ENCODE measurements at regions not wholly inside any gene's neighbourhood (a gene's known extent, or its start where the extent isn't known, plus 50 kb on each side); places are given as distances from the start of the nearest gene placed in this dataset.

GRCh38 chr21:35239811-35240219 lies 190.7 kb upstream of the RUNX1 start:
- no peak overlapping the region for H3K4me3 ChIP-seq (ENCODE audit: low read depth, low read length)
- in situ Hi-C loops (cut with HindIII; ENCODE audit: low sequenced_read_pairs): no loop called here
- TF ChIP-seq CTCF (IDR thresholded peaks at IDR 0.05; ENCODE audit: low read depth, low read length, missing control alignments): no peak
- DNase-seq (ENCODE audit: low read depth): no peak

- no peak for TF ChIP-seq CTCF (IDR thresholded peaks at IDR 0.05; ENCODE audit: low read depth, low read length, missing control alignments)
- no peak overlapping the region for H3K4me3 ChIP-seq (ENCODE audit: low read depth, low read length)
- in situ Hi-C loops (cut with HindIII; ENCODE audit: low sequenced_read_pairs): no loop called here
- no peak for DNase-seq (ENCODE audit: low read depth)
Observed at GRCh38 chr21:35238119-35238518, 189.0 kb upstream of the RUNX1 start.

GRCh38 chr21:35237287-35237686 lies 188.2 kb upstream of the RUNX1 start:
- TF ChIP-seq CTCF (IDR thresholded peaks at IDR 0.05; ENCODE audit: low read depth, low read length, missing control alignments): no peak
- no peak for DNase-seq (ENCODE audit: low read depth)
- in situ Hi-C loops (cut with HindIII; ENCODE audit: low sequenced_read_pairs): no loop called here
- H3K4me3 ChIP-seq (ENCODE audit: low read depth, low read length): no peak overlapping the region

- no peak for TF ChIP-seq CTCF (IDR thresholded peaks at IDR 0.05; ENCODE audit: low read depth, low read length, missing control alignments)
- in situ Hi-C loops (cut with HindIII; ENCODE audit: low sequenced_read_pairs): no loop called here
- no peak overlapping the region for H3K4me3 ChIP-seq (ENCODE audit: low read depth, low read length)
- no peak for DNase-seq (ENCODE audit: low read depth)
Observed at GRCh38 chr21:35236090-35236489, 187.0 kb upstream of the RUNX1 start.

GRCh38 chr21:35234725-35235124 lies 185.6 kb upstream of the RUNX1 start:
- peak; percentile 66 for DNase-seq (ENCODE audit: low read depth)
- no peak overlapping the region for H3K4me3 ChIP-seq (ENCODE audit: low read depth, low read length)
- in situ Hi-C loops (cut with HindIII; ENCODE audit: low sequenced_read_pairs): no loop called here
- no peak for TF ChIP-seq CTCF (IDR thresholded peaks at IDR 0.05; ENCODE audit: low read depth, low read length, missing control alignments)

GRCh38 chr21:35233756-35234155 lies 184.7 kb upstream of the RUNX1 start:
- DNase-seq (ENCODE audit: low read depth): no peak
- TF ChIP-seq CTCF (IDR thresholded peaks at IDR 0.05; ENCODE audit: low read depth, low read length, missing control alignments): no peak
- in situ Hi-C loops (cut with HindIII; ENCODE audit: low sequenced_read_pairs): no loop called here
- no peak overlapping the region for H3K4me3 ChIP-seq (ENCODE audit: low read depth, low read length)
